Mesenchymal stem cell (in vitro differentiated cells and primary cell): ENCODE measurements at regions not wholly inside any gene's neighbourhood (a gene's known extent, or its start where the extent isn't known, plus 50 kb on each side); places are given as distances from the start of the nearest gene placed in this dataset.

Experiments
- DNase-seq: peaks from one replicate; pipeline ENCODE4 v3.0.0-alpha.2; 2013
- H2AFZ ChIP-seq: one replicate; pipeline ENCODE4 v1.6.1; 2013; ENCODE audit warnings: low read depth, mild to moderate bottlenecking, control low read depth, inconsistent platforms, low read length, moderate library complexity
- H2AK5ac ChIP-seq: 2 replicates; pipeline ENCODE4 v1.6.1; 2013; ENCODE audit warnings: low read length, moderate library complexity, mild to moderate bottlenecking, inconsistent platforms; ENCODE audit not compliant: severe bottlenecking
- H2BK120ac ChIP-seq: one replicate; pipeline ENCODE4 v1.6.1; 2013; ENCODE audit warnings: low read depth, mild to moderate bottlenecking, inconsistent platforms, low read length, moderate library complexity
- H2BK12ac ChIP-seq, 2 experiments: one replicate each; pipeline ENCODE4 v1.6.1; 2013; ENCODE audit warnings: inconsistent platforms in 2 of 2, low read length in 2 of 2, mild to moderate bottlenecking in 2 of 2, moderate library complexity in 2 of 2, control low read depth in 1 of 2
- H2BK15ac ChIP-seq: one replicate; pipeline ENCODE4 v1.6.1; 2013; ENCODE audit warnings: mild to moderate bottlenecking, low read depth, inconsistent platforms; ENCODE audit not compliant: poor library complexity, severe bottlenecking
- H2BK5ac ChIP-seq: 2 replicates; pipeline ENCODE4 v1.6.1; 2013; ENCODE audit warnings: low read depth, mild to moderate bottlenecking, low read length, control low read depth, inconsistent platforms; ENCODE audit not compliant: poor library complexity, severe bottlenecking
- H3K14ac ChIP-seq, 2 experiments: one replicate each; pipeline ENCODE4 v1.6.1; 2013; ENCODE audit warnings: inconsistent platforms in 2 of 2, low read length in 2 of 2, control low read depth in 1 of 2, mild to moderate bottlenecking in 1 of 2, moderate library complexity in 1 of 2
- H3K18ac ChIP-seq, 2 experiments: one replicate each; pipeline ENCODE4 v1.6.1; 2013; ENCODE audit warnings: inconsistent platforms in 2 of 2, low read length in 2 of 2, control low read depth in 1 of 2, low read depth in 1 of 2, mild to moderate bottlenecking in 1 of 2
- H3K23ac ChIP-seq, 2 experiments: one replicate each; pipeline ENCODE4 v1.6.1; 2013; ENCODE audit warnings: inconsistent platforms in 2 of 2, low read length in 2 of 2, mild to moderate bottlenecking in 2 of 2, moderate library complexity in 2 of 2, control low read depth in 1 of 2
- H3K27ac ChIP-seq: 2 replicates; pipeline ENCODE4 v1.5.1; 2013; ENCODE audit warnings: mild to moderate bottlenecking, moderate library complexity, low read length, control low read depth, inconsistent platforms; ENCODE audit not compliant: poor library complexity, severe bottlenecking
- H3K27me3 ChIP-seq, 2 experiments: 2 replicates each; pipeline versions ENCODE4 v1.6.1 to v1.7.0; 2013; ENCODE audit warnings: low read length in 2 of 2, mild to moderate bottlenecking in 2 of 2, moderate library complexity in 2 of 2, control low read depth in 1 of 2, inconsistent platforms in 1 of 2; ENCODE audit not compliant: control insufficient read depth in 1 of 2, insufficient read depth in 1 of 2
- H3K36me3 ChIP-seq, 2 experiments: 2 replicates each; pipeline versions ENCODE4 v1.6.1 to v1.7.0; 2013; ENCODE audit warnings: low read length in 2 of 2, control low read depth in 1 of 2, inconsistent platforms in 1 of 2, low read depth in 1 of 2, mild to moderate bottlenecking in 1 of 2; ENCODE audit not compliant: insufficient read depth in 2 of 2, control insufficient read depth in 1 of 2
- H3K4ac ChIP-seq, 2 experiments: one replicate each; pipeline ENCODE4 v1.6.1; 2013; ENCODE audit warnings: inconsistent platforms in 2 of 2, low read length in 2 of 2, mild to moderate bottlenecking in 2 of 2, moderate library complexity in 2 of 2, control low read depth in 1 of 2, low read depth in 1 of 2
- H3K4me1 ChIP-seq: 2 replicates; pipeline ENCODE4 v1.6.1; 2013; ENCODE audit warnings: low read depth, low read length, control low read depth; ENCODE audit not compliant: control insufficient read depth, insufficient read depth
- H3K4me2 ChIP-seq: 2 replicates; pipeline ENCODE4 v1.6.1; 2013; ENCODE audit warnings: low read length, mild to moderate bottlenecking, inconsistent platforms; ENCODE audit not compliant: poor library complexity, severe bottlenecking
- H3K4me3 ChIP-seq, 2 experiments: 2 replicates each; pipeline versions ENCODE4 v1.5.1 to v1.7.0; 2013; ENCODE audit warnings: low read length in 2 of 2, mild to moderate bottlenecking in 2 of 2, control low read depth in 1 of 2, low read depth in 1 of 2; ENCODE audit not compliant: insufficient read depth in 1 of 2
- H3K79me1 ChIP-seq: replicated peaks from 2 replicates; pipeline ENCODE4 v1.6.1; 2013; ENCODE audit warnings: mild to moderate bottlenecking, control low read depth, low read length, inconsistent platforms; ENCODE audit not compliant: poor library complexity, severe bottlenecking
- H3K9ac ChIP-seq: 2 replicates; pipeline ENCODE4 v1.7.0; 2013; ENCODE audit warnings: mild to moderate bottlenecking, low read length, moderate library complexity
- H3K9me3 ChIP-seq: 2 replicates; pipeline ENCODE4 v1.7.0; 2013; ENCODE audit warnings: mild to moderate bottlenecking, low read length; ENCODE audit not compliant: control insufficient read depth
- H4K8ac ChIP-seq: one replicate; pipeline ENCODE4 v1.6.1; 2013; ENCODE audit warnings: inconsistent platforms, mild to moderate bottlenecking, low read length, moderate library complexity
- H4K91ac ChIP-seq: one replicate; pipeline ENCODE4 v1.6.1; 2013; ENCODE audit warnings: mild to moderate bottlenecking, low read length, inconsistent platforms
- WGBS: methylation state at CpG from one replicate; pipeline ENCODE4 v1.1.7; 2013; ENCODE audit warnings: mixed read lengths; 5-methylcytosine and 5-hydroxymethylcytosine counted together

- Histone ChIP-seq H4K8ac (no peak overlapping the region), H2BK12ac (no peak overlapping the region), H3K36me3 (no peaks in the 10 kb centered on the region), H3K4me1 (peaks cover 8% of the 10 kb centered on the region), H3K79me1 (no peaks in the 10 kb centered on the region), H3K4me3 (no peak overlapping the region), H3K18ac (peak overlapping the region in 1 of 2 experiments; percentile 18), H3K23ac (no peak overlapping the region), H2BK120ac (no peak overlapping the region), H2BK5ac (no peak overlapping the region), H2AK5ac (no peak overlapping the region), H3K27me3 (no peaks in the 10 kb centered on the region), H2AFZ (no peak overlapping the region), H4K91ac (no peak overlapping the region), H3K14ac (no peak overlapping the region), H2BK15ac (no peak overlapping the region), H3K4ac (no peak overlapping the region), H3K9me3 (no peaks in the 10 kb centered on the region), H3K4me2 (no peak overlapping the region), H3K9ac (no peak overlapping the region), H3K27ac (no peak overlapping the region)
- DNase-seq = no peak
- WGBS = 89% methylated on average over 2 of the region's 2 CpGs
Measured at GRCh38 chr9:91045041-91045440, 243.4 kb downstream of the SYK start.

GRCh38 chr9:91047529-91047928, 245.9 kb downstream of the SYK start:
- H3K4ac ChIP-seq = no peak overlapping the region
- no peak overlapping the region for H3K27ac ChIP-seq
- no peak overlapping the region for H4K91ac ChIP-seq
- H2BK120ac ChIP-seq = no peak overlapping the region
- no peak overlapping the region for H3K23ac ChIP-seq
- no peak overlapping the region for H2BK15ac ChIP-seq
- H2BK5ac ChIP-seq = no peak overlapping the region
- H3K4me1 ChIP-seq = peaks cover 8% of the 10 kb centered on the region
- no peak overlapping the region for H3K4me2 ChIP-seq
- H2BK12ac ChIP-seq = peak overlapping the region; percentile 45 to 70
- H3K9me3 ChIP-seq = no peaks in the 10 kb centered on the region
- no peak overlapping the region for H3K4me3 ChIP-seq
- no peaks in the 10 kb centered on the region for H3K79me1 ChIP-seq
- WGBS = 86% methylated on average over 4 of the region's 5 CpGs
- H3K18ac ChIP-seq = peak overlapping the region in 1 of 2 experiments; percentile 18
- no peaks in the 10 kb centered on the region for H3K27me3 ChIP-seq
- no peak overlapping the region for H2AFZ ChIP-seq
- H3K14ac ChIP-seq = no peak overlapping the region
- peak overlapping the region; percentile 62 for H3K9ac ChIP-seq
- no peak overlapping the region for H2AK5ac ChIP-seq
- DNase-seq = no peak
- no peak overlapping the region for H4K8ac ChIP-seq
- no peaks in the 10 kb centered on the region for H3K36me3 ChIP-seq

GRCh38 chr9:91047993-91048607, 246.5 kb downstream of the SYK start:
- 60% methylated on average over 9 of the region's 9 CpGs for WGBS
- Histone ChIP-seq H3K9me3 (no peaks in the 10 kb centered on the region), H3K14ac (no peak overlapping the region), H2BK120ac (no peak overlapping the region), H4K91ac (no peak overlapping the region), H2AK5ac (no peak overlapping the region), H3K36me3 (no peaks in the 10 kb centered on the region), H3K9ac (peak overlapping the region; percentile 62), H3K27me3 (no peaks in the 10 kb centered on the region), H2BK5ac (no peak overlapping the region), H3K4me1 (peaks cover 8% of the 10 kb centered on the region), H2AFZ (no peak overlapping the region), H4K8ac (no peak overlapping the region), H3K79me1 (no peaks in the 10 kb centered on the region), H3K4ac (no peak overlapping the region), H3K27ac (peak overlapping the region; percentile 55), H3K4me3 (no peak overlapping the region), H3K4me2 (no peak overlapping the region), H3K23ac (no peak overlapping the region), H2BK12ac (peak overlapping the region in 1 of 2 experiments; percentile 37), H3K18ac (no peak overlapping the region), H2BK15ac (no peak overlapping the region)
- DNase-seq = peak; percentile 87

GRCh38 chr9:91048749-91049148, 247.1 kb downstream of the SYK start:
- Histone ChIP-seq H2BK120ac (no peak overlapping the region), H4K8ac (no peak overlapping the region), H3K4me3 (no peak overlapping the region), H3K18ac (peak overlapping the region in 1 of 2 experiments; percentile 64), H3K9ac (peak overlapping the region; percentile 62), H2BK15ac (no peak overlapping the region), H3K27ac (peak overlapping the region; percentile 55), H3K4me1 (peaks cover 8% of the 10 kb centered on the region), H3K14ac (no peak overlapping the region), H3K9me3 (no peaks in the 10 kb centered on the region), H3K4me2 (no peak overlapping the region), H2AK5ac (no peak overlapping the region), H2BK5ac (no peak overlapping the region), H4K91ac (no peak overlapping the region), H3K27me3 (no peaks in the 10 kb centered on the region), H2BK12ac (no peak overlapping the region), H2AFZ (no peak overlapping the region), H3K4ac (no peak overlapping the region), H3K79me1 (no peaks in the 10 kb centered on the region), H3K36me3 (no peaks in the 10 kb centered on the region), H3K23ac (no peak overlapping the region)
- no peak for DNase-seq
- no CpG with 5 or more reads among the region's 2 CpGs for WGBS
